CD8-positive, alpha-beta memory T cell (primary cell): ENCODE measurements at regions not wholly inside any gene's neighbourhood (a gene's known extent, or its start where the extent isn't known, plus 50 kb on each side); places are given as distances from the start of the nearest gene placed in this dataset.

Source experiments
- CTCF ChIA-PET: fragments of 350-600 bp; sonication (Branson Sonifier 250); formaldehyde crosslinking; loops from one replicate; lab custom pipeline; 2021; ENCODE audit warnings: antibody characterized with exemption; lab: Charles Lee
- POLR2A ChIA-PET: fragments of 350-600 bp; sonication (Branson Sonifier 250); formaldehyde crosslinking; loops from one replicate; lab custom pipeline; 2021; ENCODE audit warnings: antibody characterized with exemption; lab: Charles Lee
- DNase-seq, 5 donors: peaks; one replicate each; pipeline versions ENCODE4 v3.0.0 to v3.0.0-alpha.2; 2020 to 2022; ENCODE audit warnings: mixed read lengths in 1 of 5
- H3K27ac ChIP-seq: one replicate; pipeline ENCODE4 v1.7.0; 2013; ENCODE audit warnings: low read depth, mild to moderate bottlenecking, low read length, moderate library complexity
- H3K27me3 ChIP-seq: 2 replicates; pipeline ENCODE4 v1.7.0; 2013; ENCODE audit warnings: low read length, mild to moderate bottlenecking; ENCODE audit not compliant: insufficient read depth, poor library complexity, severe bottlenecking
- H3K36me3 ChIP-seq: 2 replicates; pipeline ENCODE4 v1.7.0; 2013; ENCODE audit warnings: mild to moderate bottlenecking, low read length, moderate library complexity; ENCODE audit not compliant: insufficient read depth
- H3K4me1 ChIP-seq: 2 replicates; pipeline ENCODE4 v1.7.0; 2013; ENCODE audit warnings: mild to moderate bottlenecking, low read length, moderate library complexity; ENCODE audit not compliant: insufficient read depth
- H3K4me3 ChIP-seq: 2 replicates; pipeline ENCODE4 v1.7.0; 2013; ENCODE audit warnings: mild to moderate bottlenecking, low read length
- H3K9me3 ChIP-seq: 2 replicates; pipeline ENCODE4 v1.7.0; 2013; ENCODE audit warnings: mild to moderate bottlenecking, low read length
- H3K27ac Mint-ChIP-seq, 8 donors: one replicate each; pipeline ENCODE4 v1.8.0; 2020 to 2021; ENCODE audit warnings: mixed read lengths in 8 of 8, mild to moderate bottlenecking in 6 of 8, inconsistent platforms in 3 of 8, moderate library complexity in 3 of 8
- H3K27me3 Mint-ChIP-seq, 2 donors: one replicate each; pipeline ENCODE4 v1.8.0; 2020 to 2021; ENCODE audit warnings: mixed read lengths in 2 of 2, mild to moderate bottlenecking in 1 of 2, moderate library complexity in 1 of 2
- H3K36me3 Mint-ChIP-seq, 3 donors: one replicate each; pipeline ENCODE4 v1.8.0; 2020 to 2021; ENCODE audit warnings: mixed read lengths in 3 of 3, inconsistent platforms in 1 of 3, mild to moderate bottlenecking in 1 of 3
- H3K4me1 Mint-ChIP-seq, 3 donors: one replicate each; pipeline ENCODE4 v1.8.0; 2020 to 2021; ENCODE audit warnings: mixed read lengths in 3 of 3, inconsistent platforms in 1 of 3, mild to moderate bottlenecking in 1 of 3
- H3K4me3 Mint-ChIP-seq, 7 donors: one replicate each; pipeline ENCODE4 v1.8.0; 2020 to 2021; ENCODE audit warnings: mixed read lengths in 7 of 7, mild to moderate bottlenecking in 6 of 7, moderate library complexity in 4 of 7, inconsistent platforms in 2 of 7
- H3K9me3 Mint-ChIP-seq, 5 donors: one replicate each; pipeline ENCODE4 v1.8.0; 2020 to 2022; ENCODE audit warnings: mixed read lengths in 5 of 5, mild to moderate bottlenecking in 3 of 5, moderate library complexity in 2 of 5, inconsistent platforms in 1 of 5

DNA sequence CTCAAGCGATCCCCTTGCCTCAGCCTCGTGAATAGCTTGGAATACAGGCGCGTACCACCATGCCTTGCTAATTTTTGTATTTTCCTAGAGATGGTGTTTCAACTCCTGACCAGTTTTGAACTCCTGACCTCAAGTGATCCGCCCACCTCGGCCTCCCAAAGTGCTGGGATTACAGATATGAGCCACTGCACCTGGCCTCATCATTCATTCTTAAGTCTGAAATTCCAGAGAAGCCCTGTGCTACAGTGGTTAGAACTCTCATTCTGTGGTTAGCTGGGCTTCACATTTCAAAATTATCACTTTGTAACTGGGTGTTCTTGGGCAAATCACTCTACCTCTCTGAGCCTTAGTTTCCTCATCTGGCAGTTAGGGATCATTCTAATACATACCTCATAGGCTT, 86.1 kb upstream of the POU3F1 start:
- Mint-ChIP-seq H3K9me3 (no peaks in the 10 kb centered on the region), H3K27me3 (peaks cover 47 to 66% of the 10 kb centered on the region in 2 donors), H3K27ac (no peak overlapping the region), H3K4me3 (no peak overlapping the region), H3K36me3 (no peaks in the 10 kb centered on the region), H3K4me1 (peaks cover 0 to 3% (median 2%) of the 10 kb centered on the region in 3 donors)
- no peak for DNase-seq
- Histone ChIP-seq H3K4me1 (no peaks in the 10 kb centered on the region), H3K27me3 (peaks cover 15% of the 10 kb centered on the region), H3K4me3 (no peak overlapping the region), H3K27ac (no peak overlapping the region), H3K9me3 (no peaks in the 10 kb centered on the region), H3K36me3 (no peaks in the 10 kb centered on the region)
- POLR2A ChIA-PET, result no interaction called here
- CTCF ChIA-PET, result no interaction called here

DNA sequence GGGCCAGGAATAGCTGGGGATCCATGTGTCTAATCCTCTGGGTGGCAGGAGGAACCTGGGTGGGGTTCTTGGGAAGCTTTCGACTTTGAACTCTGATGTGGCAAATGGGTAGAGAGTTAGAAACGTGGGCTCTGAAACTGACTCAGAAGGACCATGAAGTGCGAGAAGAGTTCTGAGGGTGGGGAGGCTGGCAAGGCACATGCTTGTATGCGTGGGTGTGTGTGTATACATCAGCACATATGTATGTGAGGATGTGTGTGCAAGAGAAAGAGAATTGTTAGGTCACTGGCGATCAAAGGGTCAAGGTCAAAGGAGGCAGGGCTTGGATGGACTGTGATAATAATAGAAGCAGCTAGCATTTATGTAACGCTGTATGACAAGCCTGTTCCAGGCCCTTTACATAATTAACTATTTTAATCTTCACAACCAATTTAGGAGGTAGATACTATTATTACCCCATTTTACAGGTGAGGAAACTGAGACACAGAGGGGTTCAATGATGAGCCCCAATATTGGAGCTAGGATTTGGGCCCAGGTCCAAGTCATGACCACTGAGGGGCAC, 84.5 kb upstream of the POU3F1 start:
- ChIA-PET POLR2A (no interaction called here), CTCF (interaction anchor here (0.7 kb wide), 1 partner anchor 714 kb away, joined by 3 read pairs; no protein-coding TSS in a partner anchor)
- DNase-seq, result no peak
- Histone ChIP-seq H3K36me3 (no peaks in the 10 kb centered on the region), H3K4me1 (no peaks in the 10 kb centered on the region), H3K9me3 (no peaks in the 10 kb centered on the region), H3K27ac (no peak overlapping the region), H3K4me3 (no peak overlapping the region), H3K27me3 (peaks cover 12% of the 10 kb centered on the region)
- no peak overlapping the region for H3K4me3 Mint-ChIP-seq
- H3K36me3 Mint-ChIP-seq, result no peaks in the 10 kb centered on the region
- H3K9me3 Mint-ChIP-seq, result no peaks in the 10 kb centered on the region
- no peak overlapping the region for H3K27ac Mint-ChIP-seq
- H3K4me1 Mint-ChIP-seq, result peaks cover 0 to 3% (median 2%) of the 10 kb centered on the region in 3 donors
- peaks cover 36 to 56% of the 10 kb centered on the region in 2 donors for H3K27me3 Mint-ChIP-seq

GRCh38 chr1:38129971-38130370, 83.4 kb upstream of the POU3F1 start:
- H3K4me3 ChIP-seq, result no peak overlapping the region
- no peak for DNase-seq
- H3K27me3 ChIP-seq, result peaks cover 8% of the 10 kb centered on the region
- Mint-ChIP-seq H3K36me3 (no peaks in the 10 kb centered on the region), H3K4me1 (peaks cover 0 to 2% (median 0%) of the 10 kb centered on the region in 3 donors), H3K4me3 (no peak overlapping the region), H3K27ac (no peak overlapping the region), H3K9me3 (no peaks in the 10 kb centered on the region), H3K27me3 (peaks cover 28 to 46% of the 10 kb centered on the region in 2 donors)
- no peak overlapping the region for H3K27ac ChIP-seq
- no peaks in the 10 kb centered on the region for H3K9me3 ChIP-seq
- no peaks in the 10 kb centered on the region for H3K4me1 ChIP-seq
- ChIA-PET POLR2A (interaction anchor here (0.6 kb wide), 1 partner anchor 927 kb away, joined by 3 read pairs; no protein-coding TSS in a partner anchor), CTCF (interaction anchor here (0.8 kb wide), 1 partner anchor 13 kb away, joined by 3 read pairs; no protein-coding TSS in a partner anchor)
- no peaks in the 10 kb centered on the region for H3K36me3 ChIP-seq

GRCh38 chr1:38129473-38129872, 82.9 kb upstream of the POU3F1 start:
- H3K9me3 Mint-ChIP-seq, result no peaks in the 10 kb centered on the region
- no peak for DNase-seq
- ChIA-PET POLR2A (interaction anchor here (0.6 kb wide), 1 partner anchor 927 kb away, joined by 3 read pairs; no protein-coding TSS in a partner anchor), CTCF (no interaction called here)
- H3K36me3 ChIP-seq, result no peaks in the 10 kb centered on the region
- peaks cover 0 to 2% (median 0%) of the 10 kb centered on the region in 3 donors for H3K4me1 Mint-ChIP-seq
- no peak overlapping the region for H3K4me3 Mint-ChIP-seq
- no peaks in the 10 kb centered on the region for H3K9me3 ChIP-seq
- H3K36me3 Mint-ChIP-seq, result no peaks in the 10 kb centered on the region
- H3K27ac ChIP-seq, result no peak overlapping the region
- H3K27me3 ChIP-seq, result peaks cover 8% of the 10 kb centered on the region
- no peaks in the 10 kb centered on the region for H3K4me1 ChIP-seq
- H3K27ac Mint-ChIP-seq, result no peak overlapping the region
- peaks cover 23 to 41% of the 10 kb centered on the region in 2 donors for H3K27me3 Mint-ChIP-seq
- no peak overlapping the region for H3K4me3 ChIP-seq

DNA sequence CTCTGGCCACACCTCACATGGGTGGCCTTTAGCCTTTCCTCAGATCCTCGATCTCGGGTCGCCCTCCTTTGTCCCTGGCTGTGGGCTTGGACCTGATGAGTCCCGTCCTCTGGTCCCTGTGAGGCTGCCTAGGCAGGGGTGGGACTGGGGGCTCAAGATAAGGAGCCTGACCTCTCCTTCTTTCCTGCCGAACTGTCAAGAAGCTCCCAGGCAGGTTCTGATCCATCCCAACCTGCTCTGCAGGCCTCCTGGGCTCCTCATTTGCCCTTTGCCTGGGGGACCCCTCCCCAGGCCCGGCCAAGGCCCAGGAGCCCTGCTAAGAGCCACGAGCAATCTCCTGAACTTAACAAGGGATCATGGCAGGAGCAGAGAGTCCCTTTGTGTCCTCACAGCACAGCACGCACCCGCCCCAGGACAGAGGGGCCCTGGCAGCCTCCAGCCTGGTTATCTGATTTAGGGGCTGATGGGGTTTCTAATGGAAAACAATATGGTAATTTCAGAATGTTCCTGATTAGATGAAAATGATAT, 82.4 kb upstream of the POU3F1 start:
- Histone ChIP-seq H3K27me3 (peaks cover 8% of the 10 kb centered on the region), H3K36me3 (no peaks in the 10 kb centered on the region), H3K4me3 (no peak overlapping the region), H3K27ac (no peak overlapping the region), H3K9me3 (no peaks in the 10 kb centered on the region), H3K4me1 (no peaks in the 10 kb centered on the region)
- CTCF ChIA-PET, result no interaction called here
- H3K4me1 Mint-ChIP-seq, result peaks cover 0 to 2% (median 0%) of the 10 kb centered on the region in 3 donors
- H3K36me3 Mint-ChIP-seq, result no peaks in the 10 kb centered on the region
- no peak overlapping the region for H3K27ac Mint-ChIP-seq
- no peak for DNase-seq
- no peaks in the 10 kb centered on the region for H3K9me3 Mint-ChIP-seq
- POLR2A ChIA-PET, result interaction anchor here (0.6 kb wide), 1 partner anchor 928 kb away, joined by 3 read pairs; no protein-coding TSS in a partner anchor
- peaks cover 19 to 37% of the 10 kb centered on the region in 2 donors for H3K27me3 Mint-ChIP-seq
- no peak overlapping the region for H3K4me3 Mint-ChIP-seq

DNA sequence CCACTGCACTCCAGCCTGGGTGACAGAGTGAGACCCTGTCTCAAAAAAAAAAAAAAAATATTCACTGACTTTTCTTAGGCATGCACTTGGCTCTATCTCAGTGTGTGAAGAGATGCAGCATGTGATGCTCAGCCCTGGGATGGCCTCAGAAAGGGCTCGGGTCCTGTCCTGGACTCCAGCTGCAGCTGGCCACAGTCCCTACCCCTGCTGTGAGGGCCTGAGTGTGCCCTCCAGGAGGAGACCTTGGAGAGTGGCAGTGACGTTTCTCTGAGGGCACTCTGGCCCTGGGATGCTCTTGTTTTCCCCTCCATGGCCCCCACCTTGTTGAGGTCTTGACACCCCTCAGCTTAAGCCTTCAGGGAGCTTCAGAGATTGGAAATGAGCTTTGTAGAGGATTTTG, 81.9 kb upstream of the POU3F1 start:
- H3K27ac ChIP-seq, result no peak overlapping the region
- CTCF ChIA-PET, result no interaction called here
- Mint-ChIP-seq H3K4me1 (peaks cover 0 to 2% (median 0%) of the 10 kb centered on the region in 3 donors), H3K4me3 (no peak overlapping the region), H3K27me3 (peaks cover 16 to 35% of the 10 kb centered on the region in 2 donors), H3K27ac (no peak overlapping the region), H3K9me3 (no peaks in the 10 kb centered on the region), H3K36me3 (no peaks in the 10 kb centered on the region)
- no peak overlapping the region for H3K4me3 ChIP-seq
- DNase-seq, result no peak
- H3K27me3 ChIP-seq, result peaks cover 7% of the 10 kb centered on the region
- H3K9me3 ChIP-seq, result no peaks in the 10 kb centered on the region
- H3K4me1 ChIP-seq, result no peaks in the 10 kb centered on the region
- POLR2A ChIA-PET, result no interaction called here
- no peaks in the 10 kb centered on the region for H3K36me3 ChIP-seq

GRCh38 chr1:38127428-38127827, 80.8 kb upstream of the POU3F1 start:
- no peaks in the 10 kb centered on the region for H3K36me3 Mint-ChIP-seq
- H3K9me3 Mint-ChIP-seq, result no peaks in the 10 kb centered on the region
- Histone ChIP-seq H3K4me1 (no peaks in the 10 kb centered on the region), H3K4me3 (no peak overlapping the region), H3K27ac (no peak overlapping the region), H3K27me3 (peaks cover 3% of the 10 kb centered on the region), H3K9me3 (no peaks in the 10 kb centered on the region), H3K36me3 (no peaks in the 10 kb centered on the region)
- H3K4me1 Mint-ChIP-seq, result peaks cover 0 to 2% (median 0%) of the 10 kb centered on the region in 3 donors
- no peak overlapping the region for H3K4me3 Mint-ChIP-seq
- H3K27ac Mint-ChIP-seq, result no peak overlapping the region
- DNase-seq, result no peak
- H3K27me3 Mint-ChIP-seq, result peaks cover 13 to 26% of the 10 kb centered on the region in 2 donors
- CTCF ChIA-PET, result no interaction called here
- POLR2A ChIA-PET, result no interaction called here

DNA sequence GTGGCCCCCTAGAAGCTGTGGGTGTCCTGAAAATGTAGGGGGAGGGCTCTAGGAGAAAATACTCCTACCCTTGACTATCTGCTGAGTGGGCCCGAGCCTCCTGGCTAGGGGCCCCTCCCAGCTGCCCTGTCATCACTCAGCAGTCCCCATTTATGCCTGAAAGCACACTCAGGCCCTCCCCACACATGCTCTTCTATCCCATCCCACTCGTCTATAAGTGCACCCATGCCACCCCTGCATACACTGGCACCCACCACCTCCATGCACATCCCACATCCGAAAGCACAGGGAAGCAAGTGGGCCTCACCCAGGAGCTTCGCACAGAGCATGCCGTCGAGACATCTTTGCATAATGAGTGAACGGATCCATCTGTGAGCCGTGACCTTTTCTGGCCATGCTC, 80.4 kb upstream of the POU3F1 start:
- POLR2A ChIA-PET, result no interaction called here
- H3K9me3 ChIP-seq, result no peaks in the 10 kb centered on the region
- H3K36me3 Mint-ChIP-seq, result no peaks in the 10 kb centered on the region
- peaks cover 0 to 2% (median 0%) of the 10 kb centered on the region in 3 donors for H3K4me1 Mint-ChIP-seq
- no peak overlapping the region for H3K4me3 ChIP-seq
- H3K4me1 ChIP-seq, result no peaks in the 10 kb centered on the region
- no peak overlapping the region for H3K4me3 Mint-ChIP-seq
- CTCF ChIA-PET, result no interaction called here
- H3K27me3 Mint-ChIP-seq, result peaks cover 13 to 22% of the 10 kb centered on the region in 2 donors
- no peaks in the 10 kb centered on the region for H3K9me3 Mint-ChIP-seq
- H3K27me3 ChIP-seq, result no peaks in the 10 kb centered on the region
- DNase-seq, result no peak
- no peaks in the 10 kb centered on the region for H3K36me3 ChIP-seq
- no peak overlapping the region for H3K27ac ChIP-seq
- no peak overlapping the region for H3K27ac Mint-ChIP-seq
